IPS-20b (cell line): ENCODE measurements at regions not wholly inside any gene's neighbourhood (a gene's known extent, or its start where the extent isn't known, plus 50 kb on each side); places are given as distances from the start of the nearest gene placed in this dataset.
"Not testable (repeated sequence)": the region's sequence is repeated elsewhere in the genome, so short reads cannot be mapped to it uniquely, and the experiment has no call there.

Source experiments
- H3K27ac ChIP-seq: one replicate; pipeline ENCODE4 v1.5.1; 2013; ENCODE audit warnings: low read length
- H3K27me3 ChIP-seq: 2 replicates; pipeline ENCODE4 v1.6.1; 2013; ENCODE audit warnings: mild to moderate bottlenecking, low read length, inconsistent platforms; ENCODE audit not compliant: insufficient read depth
- H3K36me3 ChIP-seq: 2 replicates; pipeline ENCODE4 v1.6.1; 2013; ENCODE audit warnings: low read depth, mild to moderate bottlenecking, inconsistent platforms, low read length, moderate library complexity; ENCODE audit not compliant: insufficient read depth
- H3K4me1 ChIP-seq: 2 replicates; pipeline ENCODE4 v1.6.1; 2013; ENCODE audit warnings: mild to moderate bottlenecking, control low read depth, inconsistent platforms, low read length, moderate library complexity; ENCODE audit not compliant: insufficient read depth
- H3K4me3 ChIP-seq: 2 replicates; pipeline ENCODE4 v1.5.1; 2013; ENCODE audit warnings: mild to moderate bottlenecking, low read length, inconsistent platforms
- H3K9ac ChIP-seq: 2 replicates; pipeline ENCODE4 v1.6.1; 2013; ENCODE audit warnings: low read depth, mild to moderate bottlenecking, inconsistent platforms, low read length, moderate library complexity
- H3K9me3 ChIP-seq: 2 replicates; pipeline ENCODE4 v1.6.1; 2013; ENCODE audit warnings: mild to moderate bottlenecking, low read depth, low read length, inconsistent platforms; ENCODE audit not compliant: insufficient read depth

DNA sequence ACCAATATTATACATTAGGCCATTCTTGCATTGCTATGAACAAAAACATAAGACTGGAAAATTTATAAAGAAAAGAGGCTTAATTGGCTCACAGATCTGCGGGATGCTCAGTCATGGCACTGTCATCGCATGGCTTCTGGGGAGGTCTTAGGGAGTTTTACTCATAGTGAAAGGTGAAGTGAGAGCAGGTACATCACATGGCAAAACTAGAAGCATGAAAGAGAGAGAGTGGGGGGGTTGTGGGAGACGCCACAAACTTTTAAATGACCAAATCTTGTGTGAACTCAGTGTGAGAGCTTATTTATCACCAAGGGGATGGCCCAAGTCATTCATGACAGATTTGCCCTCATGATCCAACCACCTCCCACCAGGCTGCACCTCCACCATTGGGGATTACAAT, 398.3 kb upstream of the EDIL3 start:
- Histone ChIP-seq H3K36me3 (no peaks in the 10 kb centered on the region), H3K4me1 (no peaks in the 10 kb centered on the region), H3K9ac (no peak overlapping the region), H3K27me3 (no peaks in the 10 kb centered on the region), H3K27ac (no peak overlapping the region), H3K9me3 (no peaks in the 10 kb centered on the region), H3K4me3 (no peak overlapping the region)

DNA sequence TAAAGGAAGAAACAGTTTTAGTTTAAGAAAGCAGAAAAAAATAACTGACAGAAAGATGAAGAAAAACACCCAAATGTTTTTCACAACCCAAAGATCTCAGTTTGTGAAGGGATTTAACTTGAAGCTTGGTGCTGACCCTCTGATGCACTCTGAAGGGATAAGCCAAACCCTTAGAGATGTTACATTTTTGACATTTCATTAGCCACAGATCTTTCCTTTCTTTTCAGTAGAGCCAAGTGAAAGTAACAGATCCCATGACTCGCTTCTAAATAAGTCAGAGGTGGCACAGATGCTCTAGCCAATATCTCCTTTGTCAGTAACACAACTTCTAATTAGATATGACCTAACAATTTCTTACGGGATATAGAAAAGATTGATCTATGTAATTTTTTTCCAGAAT, 394.5 kb upstream of the EDIL3 start:
- Histone ChIP-seq H3K9ac (no peak overlapping the region), H3K4me3 (no peak overlapping the region), H3K9me3 (no peaks in the 10 kb centered on the region), H3K27ac (no peak overlapping the region), H3K36me3 (no peaks in the 10 kb centered on the region), H3K27me3 (no peaks in the 10 kb centered on the region), H3K4me1 (no peaks in the 10 kb centered on the region)

DNA sequence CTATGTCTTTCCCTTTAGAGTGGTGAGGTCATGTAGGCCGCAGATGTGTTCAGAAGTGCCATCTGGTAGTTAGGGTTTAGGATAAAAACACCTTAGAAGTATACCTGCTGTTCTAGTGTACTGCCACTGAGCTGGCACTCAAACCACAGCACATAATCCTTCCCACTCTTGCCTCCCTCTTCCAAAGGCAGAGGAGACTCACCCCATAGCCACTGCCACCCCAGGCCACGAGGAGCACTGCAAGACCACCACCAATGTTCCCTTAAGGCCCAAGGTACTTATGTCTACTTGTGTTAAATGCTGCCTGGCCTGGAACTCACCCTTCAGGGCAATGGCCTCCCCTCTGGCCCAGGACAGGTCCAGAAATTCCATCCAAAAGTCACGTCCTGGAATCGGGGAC, 379.5 kb upstream of the EDIL3 start:
- no peaks in the 10 kb centered on the region for H3K4me1 ChIP-seq
- no peak overlapping the region for H3K4me3 ChIP-seq
- H3K36me3 ChIP-seq = no peaks in the 10 kb centered on the region
- H3K27ac ChIP-seq = no peak overlapping the region
- no peaks in the 10 kb centered on the region for H3K27me3 ChIP-seq
- no peak overlapping the region for H3K9ac ChIP-seq
- no peaks in the 10 kb centered on the region for H3K9me3 ChIP-seq

DNA sequence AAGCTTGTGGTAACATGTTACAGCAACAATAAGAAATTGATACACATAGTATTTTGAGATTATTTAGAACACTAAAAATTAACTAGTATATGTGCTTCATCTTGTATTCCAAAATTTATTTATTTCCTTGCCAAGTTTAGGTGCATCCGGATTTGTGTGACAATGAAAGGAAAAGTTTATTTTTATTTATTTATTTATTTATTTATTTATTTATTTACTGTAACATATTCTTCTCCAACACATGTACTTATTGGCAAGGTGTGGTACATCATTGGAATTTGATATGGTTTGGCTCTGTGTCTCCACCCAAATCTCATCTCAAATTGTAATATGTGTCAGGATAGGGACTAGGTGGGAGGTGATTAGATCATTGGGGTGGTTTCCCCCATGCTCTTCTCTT, 373.3 kb upstream of the EDIL3 start:
- H3K27me3 ChIP-seq = no peaks in the 10 kb centered on the region
- H3K9ac ChIP-seq = no peak overlapping the region
- no peak overlapping the region for H3K27ac ChIP-seq
- H3K9me3 ChIP-seq = no peaks in the 10 kb centered on the region; the same call in 1 of the 2 replicates
- no peaks in the 10 kb centered on the region for H3K36me3 ChIP-seq
- no peak overlapping the region for H3K4me3 ChIP-seq
- no peaks in the 10 kb centered on the region for H3K4me1 ChIP-seq

DNA sequence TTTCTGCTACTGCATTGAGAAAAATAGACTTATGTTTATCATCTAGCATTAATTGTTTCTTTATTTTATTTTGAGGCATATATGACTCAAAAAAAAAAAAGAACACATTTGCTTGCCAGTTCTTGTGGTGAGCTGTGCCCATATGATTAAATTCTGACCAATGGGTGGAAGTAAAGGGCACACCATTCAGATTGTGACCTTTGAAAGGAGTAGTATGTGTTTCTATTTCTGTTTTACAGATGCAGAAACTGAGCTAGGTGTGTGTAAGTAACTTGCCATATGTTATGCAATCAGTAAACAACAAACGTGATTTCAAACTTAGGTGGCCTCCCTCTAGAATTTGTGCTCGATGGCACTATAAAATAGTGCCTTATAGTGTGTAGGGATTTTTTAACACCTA, 368.1 kb upstream of the EDIL3 start:
- H3K27me3 ChIP-seq = no peaks in the 10 kb centered on the region
- no peaks in the 10 kb centered on the region for H3K36me3 ChIP-seq
- no peaks in the 10 kb centered on the region for H3K4me1 ChIP-seq
- H3K9ac ChIP-seq = no peak overlapping the region
- no peak overlapping the region for H3K27ac ChIP-seq
- no peak overlapping the region for H3K4me3 ChIP-seq
- H3K9me3 ChIP-seq = no peaks in the 10 kb centered on the region; the same call in 1 of the 2 replicates

DNA sequence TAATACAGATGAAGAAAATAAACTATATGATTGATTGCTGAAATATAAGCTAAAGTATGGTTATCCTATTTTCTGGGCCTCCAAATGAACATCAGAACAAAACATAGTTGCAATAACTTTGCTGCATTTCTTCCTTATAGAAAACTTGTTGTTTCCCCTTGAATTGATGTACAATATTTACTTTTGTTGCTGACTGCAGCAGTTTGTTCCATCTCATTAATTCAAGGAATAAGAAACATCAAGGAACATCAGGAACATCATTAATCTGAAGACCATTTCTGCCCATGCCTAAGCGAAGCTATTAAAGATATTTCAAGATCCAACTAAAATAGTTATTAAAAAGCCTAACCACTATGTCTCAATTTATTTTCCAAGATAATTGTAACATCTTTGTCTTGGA, 363.6 kb upstream of the EDIL3 start:
- Histone ChIP-seq H3K27ac (no peak overlapping the region), H3K27me3 (no peaks in the 10 kb centered on the region), H3K9ac (no peak overlapping the region), H3K4me3 (no peak overlapping the region), H3K4me1 (no peaks in the 10 kb centered on the region), H3K36me3 (no peaks in the 10 kb centered on the region), H3K9me3 (no peaks in the 10 kb centered on the region)

DNA sequence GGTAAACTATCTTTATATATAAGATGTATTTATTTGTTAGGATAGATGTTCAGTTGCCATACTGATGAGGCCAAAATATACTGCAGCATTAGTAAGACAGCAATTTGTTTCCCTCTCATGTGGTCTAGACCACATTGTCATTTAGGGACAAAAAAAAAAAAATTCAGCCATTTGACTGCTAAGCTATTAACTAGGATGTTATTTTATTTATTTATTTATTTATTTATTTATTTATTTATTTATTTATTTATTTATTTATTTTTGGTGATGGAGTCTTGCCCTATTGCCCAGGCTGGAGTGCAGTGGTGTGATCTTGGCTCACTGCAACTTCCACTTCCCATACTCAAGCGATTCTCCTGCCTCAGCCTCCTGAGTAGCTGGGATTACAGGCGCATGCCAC, 361.6 kb upstream of the EDIL3 start:
- H3K4me1 ChIP-seq, H3K27ac ChIP-seq, H3K36me3 ChIP-seq, H3K9me3 ChIP-seq, H3K27me3 ChIP-seq, H3K4me3 ChIP-seq, H3K9ac ChIP-seq: not testable (repeated sequence)

DNA sequence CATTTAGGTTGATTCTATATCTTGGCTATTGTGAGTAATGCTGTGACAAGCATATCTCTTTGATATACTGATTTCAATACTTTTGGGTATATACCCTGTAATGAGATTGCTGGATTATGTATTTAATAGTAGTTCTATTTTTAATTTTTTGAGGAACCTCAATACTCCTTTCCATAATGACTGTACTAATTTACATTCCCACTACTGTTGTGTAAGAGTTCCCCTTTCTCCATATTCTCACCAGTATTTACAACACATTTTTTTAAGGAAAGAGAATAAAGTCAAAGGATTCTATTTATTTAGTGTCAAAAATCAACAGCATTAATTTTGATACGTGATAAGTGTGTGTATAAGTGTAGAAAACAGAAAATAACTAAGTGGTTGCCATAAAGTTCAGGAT, 356.4 kb upstream of the EDIL3 start:
- Histone ChIP-seq H3K36me3 (no peaks in the 10 kb centered on the region), H3K27me3 (no peaks in the 10 kb centered on the region), H3K9me3 (no peaks in the 10 kb centered on the region; the same call in 1 of the 2 replicates), H3K4me3 (no peak overlapping the region), H3K4me1 (no peaks in the 10 kb centered on the region), H3K9ac (no peak overlapping the region), H3K27ac (no peak overlapping the region)

DNA sequence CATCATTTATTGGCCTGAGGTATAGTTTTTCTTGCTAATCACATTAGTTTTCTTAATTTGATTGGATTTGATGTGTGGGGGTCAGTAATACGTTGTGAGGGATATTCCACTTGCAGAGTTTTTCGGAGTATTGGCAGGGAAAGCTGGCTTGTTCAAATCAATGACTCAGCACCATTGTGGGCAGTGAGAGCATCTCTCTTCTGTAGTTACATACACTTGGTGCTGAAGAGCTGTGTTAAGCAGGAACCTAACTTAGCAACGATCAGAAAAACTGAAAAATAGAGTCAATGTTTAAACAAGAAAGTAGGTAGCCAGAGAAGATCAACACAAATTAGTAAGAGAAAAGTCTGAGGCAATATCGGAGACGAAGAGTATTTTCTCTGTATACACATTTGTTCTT, 344.6 kb upstream of the EDIL3 start:
- no peak overlapping the region for H3K27ac ChIP-seq
- no peaks in the 10 kb centered on the region for H3K27me3 ChIP-seq
- no peaks in the 10 kb centered on the region for H3K9me3 ChIP-seq
- no peak overlapping the region for H3K9ac ChIP-seq
- H3K36me3 ChIP-seq = no peaks in the 10 kb centered on the region
- no peak overlapping the region for H3K4me3 ChIP-seq
- H3K4me1 ChIP-seq = no peaks in the 10 kb centered on the region

DNA sequence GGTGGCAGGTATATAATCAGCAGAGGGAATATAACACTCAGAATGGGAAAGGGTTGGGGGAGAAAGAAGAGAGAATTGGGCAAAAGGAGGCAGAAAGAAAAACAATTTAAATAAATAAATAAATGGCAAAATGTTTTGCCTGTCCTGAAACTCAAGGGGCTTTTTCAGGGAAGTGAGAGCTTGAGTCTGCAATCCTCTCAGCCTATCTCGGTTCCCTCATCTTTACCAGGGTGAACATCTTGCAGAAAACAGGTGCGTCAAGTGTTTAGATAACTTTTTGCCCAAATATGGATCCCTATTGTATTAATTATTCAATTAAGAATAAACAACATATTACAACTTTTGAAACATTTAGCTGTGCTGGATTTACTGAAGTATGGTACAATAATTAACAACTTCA, 343.0 kb upstream of the EDIL3 start:
- Histone ChIP-seq H3K4me1 (no peaks in the 10 kb centered on the region), H3K4me3 (no peak overlapping the region), H3K9me3 (no peaks in the 10 kb centered on the region), H3K36me3 (no peaks in the 10 kb centered on the region), H3K9ac (no peak overlapping the region), H3K27ac (no peak overlapping the region), H3K27me3 (no peaks in the 10 kb centered on the region)

DNA sequence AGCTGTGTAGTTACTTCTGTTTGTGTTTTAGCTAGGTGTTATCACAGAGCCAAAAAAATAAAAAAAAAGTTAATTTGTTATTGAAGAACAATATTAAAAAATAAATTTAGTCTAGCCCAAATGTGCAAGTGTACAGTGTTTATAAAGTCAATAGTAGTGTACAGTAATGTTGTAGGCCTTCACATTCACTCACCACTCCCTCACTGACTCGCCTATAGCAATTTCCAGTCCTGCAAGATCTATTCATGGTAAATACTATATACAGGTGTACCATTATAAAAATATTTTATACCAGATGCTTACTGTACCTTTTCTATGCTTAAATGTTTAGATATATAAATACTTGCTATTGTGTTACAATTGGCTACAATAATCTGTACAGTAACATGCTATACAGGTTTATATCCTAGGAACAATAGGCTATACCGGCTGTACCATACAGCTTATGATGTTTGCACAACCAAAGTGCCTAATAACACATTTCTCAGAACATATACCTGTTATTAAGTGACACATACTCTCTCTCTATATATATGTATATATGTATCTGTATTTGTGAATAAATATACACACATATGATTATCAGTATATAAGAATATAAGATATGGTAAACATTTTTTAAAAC, 341.4 kb upstream of the EDIL3 start:
- no peak overlapping the region for H3K4me3 ChIP-seq
- H3K9ac ChIP-seq = no peak overlapping the region
- no peaks in the 10 kb centered on the region for H3K4me1 ChIP-seq
- H3K36me3 ChIP-seq = no peaks in the 10 kb centered on the region
- no peak overlapping the region for H3K27ac ChIP-seq
- no peaks in the 10 kb centered on the region for H3K27me3 ChIP-seq
- no peaks in the 10 kb centered on the region for H3K9me3 ChIP-seq

DNA sequence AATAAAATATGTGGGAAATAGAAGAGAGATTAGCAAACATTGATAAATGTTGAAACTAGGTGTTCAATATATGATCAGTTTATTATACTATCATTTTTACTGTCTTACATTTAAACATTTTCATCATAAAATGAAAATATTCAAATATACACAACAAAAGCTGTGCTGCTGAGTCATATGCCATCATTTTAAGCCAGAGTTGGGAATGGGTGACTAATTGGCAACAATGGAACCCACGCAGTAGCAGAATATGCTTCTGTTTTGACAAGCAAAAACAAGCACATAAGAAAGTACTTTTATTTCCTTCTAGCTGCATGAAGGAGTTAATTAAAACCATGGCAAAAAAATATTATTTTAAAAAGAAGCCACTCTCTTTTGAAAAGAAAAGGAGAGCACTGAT, 340.0 kb upstream of the EDIL3 start:
- H3K9me3 ChIP-seq = no peaks in the 10 kb centered on the region
- H3K36me3 ChIP-seq = no peaks in the 10 kb centered on the region
- no peak overlapping the region for H3K9ac ChIP-seq
- no peak overlapping the region for H3K27ac ChIP-seq
- H3K4me1 ChIP-seq = no peaks in the 10 kb centered on the region
- no peak overlapping the region for H3K4me3 ChIP-seq
- no peaks in the 10 kb centered on the region for H3K27me3 ChIP-seq

DNA sequence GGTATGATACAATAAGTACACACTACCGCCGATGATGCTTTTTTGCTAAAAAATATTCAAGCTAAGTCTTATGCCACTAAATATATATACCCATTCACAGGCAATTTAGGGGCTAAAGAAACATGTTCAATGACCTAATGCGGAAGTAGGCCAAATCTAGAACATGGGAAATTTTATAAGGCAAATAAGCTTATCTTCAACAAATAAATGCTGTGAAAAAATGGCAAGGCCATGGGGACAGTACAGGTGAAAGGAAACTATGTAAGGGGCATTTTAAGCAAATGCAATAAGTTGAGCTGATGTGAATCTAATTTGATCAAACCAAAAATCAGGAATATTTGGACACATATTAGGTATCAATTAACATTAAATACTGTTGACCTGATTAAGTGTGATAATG, 339.5 kb upstream of the EDIL3 start:
- 0 out of 2 replicates have a peak, but pooled peaks cover 1% of the 10 kb centered on the region for H3K9me3 ChIP-seq

More for the DNA sequence above, 339.5 kb upstream of the EDIL3 start:
- Histone ChIP-seq H3K9ac (no peak overlapping the region), H3K27ac (no peak overlapping the region), H3K4me3 (no peak overlapping the region), H3K4me1 (no peaks in the 10 kb centered on the region), H3K27me3 (no peaks in the 10 kb centered on the region), H3K36me3 (no peaks in the 10 kb centered on the region)
